Suppressor macrophage treated with lipopolysaccharide for 4 hours (primary cell): ENCODE measurements at regions not wholly inside any gene's neighbourhood (a gene's known extent, or its start where the extent isn't known, plus 50 kb on each side); places are given as distances from the start of the nearest gene placed in this dataset.
"Not testable (repeated sequence)": the region's sequence is repeated elsewhere in the genome, so short reads cannot be mapped to it uniquely, and the experiment has no call there.

Source experiments
- DNase-seq: peaks from one replicate; pipeline ENCODE4 v3.0.0-alpha.2; 2020

DNA sequence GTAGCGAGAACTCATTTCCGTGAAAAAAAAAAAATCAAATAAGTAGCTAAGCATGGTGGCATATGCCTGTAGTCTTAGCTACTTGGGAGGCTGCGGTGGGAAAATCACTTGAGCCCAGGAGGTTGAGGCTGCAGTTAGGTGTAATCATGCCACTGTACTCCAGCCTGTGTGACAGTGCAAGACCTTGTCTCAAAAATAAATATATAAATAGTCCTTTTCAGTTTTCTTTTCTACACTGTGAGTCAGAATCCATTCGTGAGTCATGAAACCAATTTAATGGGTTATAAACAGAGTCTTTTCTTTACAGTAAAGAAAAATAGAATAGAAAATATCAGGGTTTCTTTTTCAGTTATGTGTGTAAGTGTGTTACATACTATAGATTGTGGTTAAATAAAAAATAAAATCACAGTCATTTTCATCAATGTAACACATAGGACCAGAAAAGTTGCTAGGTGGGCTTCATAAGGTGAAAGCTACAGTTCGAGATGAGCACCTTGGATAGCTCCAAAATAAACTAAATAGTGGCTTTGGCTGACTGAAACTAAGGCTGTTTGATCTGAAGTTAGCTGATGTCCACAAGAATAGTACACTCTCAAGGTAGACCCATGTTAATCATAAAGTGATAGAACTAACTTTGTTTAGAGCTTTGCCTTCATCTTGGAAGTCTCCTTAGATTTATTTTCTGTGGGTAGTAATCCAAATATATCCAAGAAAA is 781.1 kb downstream of the GATA3 start:
- DNase-seq: no peak

DNA sequence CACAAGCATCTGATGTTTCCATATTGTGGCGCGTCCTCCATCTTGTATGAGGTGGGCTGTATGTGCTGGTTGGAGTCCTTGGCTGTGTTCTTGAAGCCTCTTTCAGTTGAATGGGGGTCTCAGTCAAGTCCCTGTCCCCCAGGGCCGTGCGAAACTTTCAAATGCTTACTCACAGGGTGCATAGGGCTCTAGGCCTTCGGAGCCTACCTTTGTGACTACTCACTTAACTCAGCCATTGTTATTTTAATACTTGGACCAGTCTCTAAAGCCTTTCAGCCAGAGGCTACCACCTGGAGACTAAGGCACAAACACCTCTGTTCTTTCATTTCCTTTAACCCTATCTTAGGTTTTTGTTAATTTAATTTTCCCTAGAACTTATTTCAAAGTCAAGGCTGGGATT is 785.9 kb downstream of the GATA3 start:
- DNase-seq: no peak

DNA sequence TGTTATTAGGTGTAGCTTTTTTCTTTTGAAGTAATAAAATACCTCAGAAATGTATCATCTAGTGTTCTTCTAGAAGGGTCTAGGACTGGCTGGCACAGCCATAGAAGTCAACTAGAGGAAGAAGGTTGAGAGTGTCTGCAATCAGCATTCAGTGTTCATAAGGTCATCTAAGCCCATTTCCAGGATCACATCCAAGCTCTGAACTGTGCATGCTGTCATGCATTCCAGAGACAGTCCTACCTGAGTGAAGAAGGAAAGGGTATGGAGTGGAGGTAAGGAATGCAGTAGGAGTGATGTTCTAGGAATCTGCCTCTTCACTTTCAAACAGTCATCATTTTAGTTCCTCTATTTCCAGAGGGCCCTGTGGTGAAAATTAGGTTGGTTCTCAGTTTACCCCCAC is 789.7 kb downstream of the GATA3 start:
- no peak for DNase-seq

DNA sequence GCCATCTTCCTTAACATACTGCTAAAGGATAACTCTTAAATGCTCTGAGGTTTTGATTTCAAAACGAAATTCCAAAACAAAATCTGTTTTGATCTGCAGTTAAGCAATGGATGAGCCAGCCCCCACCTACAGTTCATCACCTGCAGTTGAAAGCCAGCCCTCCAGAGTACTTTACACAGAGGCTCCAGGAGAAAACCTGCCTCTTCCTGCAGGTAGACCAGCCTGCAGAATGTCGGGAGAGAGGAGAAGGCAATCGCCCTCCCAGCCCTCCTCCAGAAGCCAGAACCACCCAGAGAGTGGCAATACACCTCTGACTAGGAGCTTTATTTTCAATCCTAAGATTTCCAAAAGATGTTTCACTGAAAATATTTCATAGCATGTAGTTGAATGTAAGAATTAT is 798.1 kb downstream of the GATA3 start:
- no peak for DNase-seq

DNA sequence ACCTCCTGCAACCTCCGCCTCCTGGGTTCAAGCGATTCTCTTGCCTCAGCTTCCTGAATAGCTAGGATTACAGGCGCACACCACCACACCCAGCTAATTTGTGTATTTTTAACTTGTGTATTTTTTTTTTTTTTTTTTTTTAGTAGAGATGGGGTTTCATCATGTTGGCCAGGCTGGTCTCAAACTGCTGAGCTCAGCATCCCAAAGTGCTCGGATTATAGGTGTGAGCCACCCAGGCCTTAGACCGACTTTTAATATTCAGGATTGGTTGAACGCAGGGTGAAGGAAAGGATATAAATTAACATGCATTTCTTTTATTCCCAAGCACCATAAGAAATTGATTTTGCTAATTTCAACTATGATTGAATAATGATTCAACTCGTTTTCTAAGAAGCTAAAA is 798.6 kb downstream of the GATA3 start:
- no peak for DNase-seq

DNA sequence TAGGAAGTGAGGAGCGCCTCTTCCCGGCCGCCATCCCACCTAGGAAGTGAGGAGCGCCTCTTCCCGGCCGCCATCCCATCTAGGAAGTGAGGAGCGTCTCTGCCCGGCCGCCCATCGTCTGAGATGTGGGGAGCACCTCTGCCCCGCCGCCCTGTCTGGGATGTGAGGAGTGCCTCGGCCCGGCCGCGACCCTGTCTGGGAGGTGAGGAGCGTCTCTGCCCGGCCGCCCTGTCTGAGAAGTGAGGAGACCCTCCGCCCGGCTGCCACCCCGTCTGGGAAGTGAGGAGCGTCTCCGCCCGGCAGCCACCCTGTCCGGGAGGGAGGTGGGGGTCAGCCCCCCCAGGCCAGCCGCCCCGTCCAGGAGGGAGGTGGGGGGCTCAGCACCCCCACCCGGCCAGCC is 814.4 kb downstream of the GATA3 start:
- not testable (repeated sequence) for DNase-seq

DNA sequence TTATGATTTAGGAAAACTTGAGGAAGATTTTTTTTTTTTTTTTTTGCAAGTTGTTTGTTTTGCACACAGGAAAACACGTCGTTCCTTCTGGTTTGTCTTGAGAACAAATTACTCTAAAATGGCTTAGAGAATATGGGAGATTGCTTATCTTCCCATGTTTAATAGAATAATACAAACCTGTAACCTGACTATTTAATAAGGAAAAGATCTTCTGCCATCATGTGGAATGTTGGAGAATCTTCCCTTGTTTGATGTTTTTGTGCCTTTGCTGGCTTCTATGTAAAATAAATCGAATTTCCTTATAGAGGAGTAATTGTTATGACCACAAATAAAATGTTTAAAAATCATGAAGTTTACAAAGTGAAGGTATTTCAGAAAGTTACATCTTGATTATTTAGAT is 818.8 kb downstream of the GATA3 start:
- DNase-seq: no peak

DNA sequence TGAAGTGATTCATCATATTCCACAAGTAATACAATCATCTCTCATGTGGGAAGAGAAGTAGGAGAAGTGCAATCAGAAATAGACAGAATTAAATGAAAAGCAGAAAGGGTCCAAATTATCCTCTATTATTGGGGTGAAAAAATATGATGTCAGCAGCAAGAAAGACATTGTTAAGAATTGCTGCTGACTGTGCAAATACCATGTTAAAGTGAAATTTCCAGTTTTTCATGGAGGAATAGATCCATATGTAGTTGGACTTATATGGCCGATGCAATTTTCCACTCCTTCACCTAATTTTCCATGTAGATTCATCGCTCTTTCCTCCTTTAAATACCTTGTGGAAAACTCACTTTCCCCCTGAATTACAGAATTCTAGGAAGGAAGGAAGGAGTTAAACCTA is 819.8 kb downstream of the GATA3 start:
- no peak for DNase-seq

DNA sequence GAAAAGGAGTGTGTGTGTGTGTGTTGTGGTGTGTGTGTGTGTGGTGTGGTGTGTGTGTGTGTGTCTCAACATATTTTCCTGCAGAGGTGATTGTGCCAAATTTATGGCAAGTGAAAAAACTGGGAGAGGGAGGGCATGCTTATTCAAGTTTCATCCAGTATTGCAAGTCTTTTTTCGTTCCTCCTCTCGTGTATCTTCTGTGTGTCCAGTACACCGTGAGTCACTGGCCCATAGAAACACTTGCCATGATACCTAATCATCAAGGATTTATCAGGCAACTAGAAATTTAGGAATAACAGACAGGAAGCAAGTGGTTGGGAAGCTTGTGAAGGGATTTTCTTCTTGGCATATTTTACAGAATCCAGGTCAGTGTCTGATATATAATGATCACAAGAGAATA is 820.5 kb downstream of the GATA3 start:
- no peak for DNase-seq

DNA sequence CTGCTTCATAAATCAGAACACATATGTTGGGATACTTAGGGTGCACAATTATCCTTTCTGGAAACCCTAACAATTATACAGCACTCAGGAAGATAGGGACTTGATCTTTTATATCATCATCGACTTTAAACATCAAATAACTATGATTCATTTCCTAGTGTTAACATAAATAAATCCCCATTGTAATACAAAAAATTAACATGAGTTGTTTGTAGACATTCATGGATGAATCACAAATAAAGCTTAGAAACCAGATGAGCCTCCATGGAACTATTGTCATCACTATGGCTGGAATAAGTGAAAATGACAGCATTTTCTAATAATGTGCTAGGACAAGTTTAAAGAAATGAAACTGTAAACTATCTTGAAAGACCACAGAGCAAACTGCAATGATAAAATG is 821.7 kb downstream of the GATA3 start:
- DNase-seq: no peak

DNA sequence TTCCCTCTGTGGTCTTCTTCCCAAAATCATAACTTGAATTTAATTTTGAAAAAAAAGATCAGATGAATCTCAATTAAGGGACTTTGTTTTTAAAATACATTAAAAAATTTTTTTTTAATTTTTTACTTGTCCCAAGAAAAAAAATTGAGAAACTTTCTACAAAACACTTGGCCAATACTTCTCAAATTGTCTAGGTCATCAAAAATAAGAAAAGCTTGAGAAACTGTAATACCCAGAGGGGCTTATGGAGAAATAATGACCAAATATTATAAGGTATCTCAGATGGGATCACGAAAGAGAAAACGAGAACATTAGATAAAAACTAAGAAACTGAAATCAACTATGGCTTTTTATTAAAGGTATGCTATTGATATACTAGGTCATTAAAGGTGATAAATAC is 835.0 kb downstream of the GATA3 start:
- no peak for DNase-seq

DNA sequence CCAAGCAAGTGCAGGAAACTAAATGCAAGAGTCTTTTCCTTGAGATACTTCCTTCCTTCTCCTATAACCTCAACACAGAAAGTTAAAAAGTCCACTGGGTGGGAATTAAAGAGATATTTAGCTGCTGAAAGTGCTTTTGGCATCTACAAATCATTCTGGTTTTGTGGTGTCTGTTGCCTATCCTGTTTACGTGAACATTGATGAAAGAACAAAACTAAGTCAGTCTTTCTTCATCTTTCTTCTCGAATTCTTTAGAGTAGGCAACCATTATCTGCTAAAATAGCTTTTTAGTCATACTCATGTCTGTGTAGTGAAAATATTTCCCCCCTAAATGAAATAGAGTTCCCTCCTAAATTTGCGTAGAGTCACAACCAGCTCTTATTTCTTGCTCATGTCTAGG is 838.6 kb downstream of the GATA3 start:
- DNase-seq: no peak

DNA sequence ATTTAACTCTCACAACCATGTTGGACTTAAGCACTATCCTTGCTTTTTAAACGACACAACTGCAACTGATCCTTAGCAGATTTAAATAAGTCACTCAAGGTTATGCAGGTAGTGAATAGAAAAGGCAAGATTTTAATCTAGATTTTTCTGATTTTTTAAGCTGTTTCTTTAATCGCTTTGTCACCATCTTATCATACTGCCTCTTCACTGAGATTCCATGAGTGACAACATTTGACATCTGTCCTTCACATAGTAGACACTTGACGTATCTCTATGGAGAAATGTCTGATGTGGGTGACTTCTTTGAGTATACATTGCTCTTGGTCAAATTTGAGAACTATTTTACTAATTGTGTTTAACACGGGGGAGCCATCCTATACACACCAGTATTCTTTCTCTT is 839.7 kb downstream of the GATA3 start:
- DNase-seq: no peak

DNA sequence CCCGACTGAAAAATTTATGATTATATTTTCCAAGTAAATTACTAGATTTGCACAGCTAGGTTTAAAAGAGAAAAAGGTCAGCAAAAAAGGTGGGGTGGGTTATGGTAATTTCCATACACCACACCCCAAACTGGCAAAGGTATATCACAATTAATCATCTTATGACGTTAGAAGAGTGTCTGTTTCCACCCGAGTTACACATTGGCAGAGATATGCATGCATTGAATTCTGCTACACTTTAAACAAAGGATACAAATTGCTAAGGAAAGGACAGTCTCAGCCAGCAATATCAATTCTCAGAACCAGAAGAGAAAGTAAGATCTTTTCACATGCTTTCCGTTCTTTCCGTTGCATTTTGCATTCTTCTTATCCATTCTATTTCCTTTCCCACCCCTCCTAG is 843.3 kb downstream of the GATA3 start:
- DNase-seq: no peak

DNA sequence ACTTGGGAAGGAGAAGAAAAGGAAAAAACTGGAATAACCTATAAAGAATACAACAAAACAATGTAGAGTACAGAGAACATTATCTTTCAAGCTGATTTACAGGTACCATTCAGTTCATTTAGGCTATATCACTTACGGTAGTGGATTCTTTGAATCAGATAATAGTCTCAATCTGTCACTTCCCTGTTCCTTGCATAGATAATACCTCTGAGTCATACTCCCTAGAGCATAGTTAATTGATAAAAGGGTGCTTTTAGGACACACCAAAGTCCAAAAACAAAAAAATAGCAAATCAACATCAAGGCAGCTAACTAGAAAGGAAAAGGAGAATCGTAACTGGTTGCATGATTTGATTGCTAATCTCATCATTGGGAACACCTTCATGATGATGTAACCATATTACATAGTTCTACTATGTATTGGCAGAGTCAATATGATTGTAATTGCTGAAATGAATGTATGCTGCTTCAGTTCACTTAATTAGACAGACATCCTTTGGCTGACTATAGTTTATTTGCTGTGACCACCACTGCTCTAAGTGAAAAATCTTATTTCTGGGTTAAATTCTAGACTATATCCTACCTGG is 844.4 kb downstream of the GATA3 start:
- no peak for DNase-seq

DNA sequence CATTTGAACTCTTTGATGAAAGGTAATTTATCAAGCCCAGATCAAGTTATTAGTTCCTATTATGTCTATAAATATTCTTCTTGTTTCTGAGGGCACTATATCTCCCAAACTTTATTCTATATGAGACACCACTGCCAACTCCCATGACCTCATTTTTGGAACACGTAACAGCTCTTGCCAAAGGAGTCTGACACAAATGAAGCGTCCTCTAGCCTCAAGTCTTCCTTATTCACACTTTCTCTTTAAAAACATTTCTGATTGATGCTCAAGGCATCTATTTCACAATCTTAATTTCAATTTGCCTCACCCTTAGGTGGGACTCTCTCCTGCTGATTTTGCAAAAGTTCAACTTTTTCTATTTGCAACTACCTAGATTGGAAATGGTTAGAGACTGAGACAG is 848.4 kb downstream of the GATA3 start:
- no peak for DNase-seq

DNA sequence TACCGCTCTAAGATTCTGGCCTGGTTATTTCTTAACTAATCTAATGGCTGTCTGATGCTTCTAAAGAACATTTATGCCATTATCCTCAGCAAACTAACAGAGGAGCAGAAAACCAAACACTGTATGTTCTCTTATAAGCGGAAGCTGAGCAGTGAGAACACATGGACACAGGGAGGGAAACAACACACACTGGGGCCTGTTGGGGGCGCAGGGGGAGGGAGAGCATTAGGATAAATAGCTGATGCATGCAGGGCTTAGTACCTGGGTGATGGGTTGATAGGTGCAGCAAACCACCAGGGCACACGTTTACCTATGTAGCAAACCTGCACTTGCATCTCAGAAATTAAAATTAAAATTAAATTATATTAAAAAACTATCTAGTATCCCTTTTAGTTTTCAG is 853.5 kb downstream of the GATA3 start:
- no peak for DNase-seq

DNA sequence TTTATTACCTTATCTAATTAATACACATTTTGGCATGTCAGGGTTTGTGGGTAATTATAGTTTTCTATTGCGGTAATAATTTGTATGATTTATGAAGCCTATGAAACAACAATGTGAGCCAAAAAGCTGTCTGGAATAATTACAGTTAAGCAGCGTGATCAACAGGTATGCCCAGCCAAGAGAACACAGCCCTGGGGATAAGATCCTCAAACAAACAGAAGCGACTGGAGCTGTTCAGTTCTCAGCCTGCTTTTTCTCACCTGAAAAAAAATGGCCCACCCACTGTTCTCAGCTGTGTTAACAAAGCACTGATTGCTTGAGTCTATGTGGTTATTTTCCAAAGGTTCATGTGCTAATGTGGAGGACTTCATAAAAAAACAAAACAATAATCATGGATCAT is 855.8 kb downstream of the GATA3 start:
- DNase-seq: no peak

DNA sequence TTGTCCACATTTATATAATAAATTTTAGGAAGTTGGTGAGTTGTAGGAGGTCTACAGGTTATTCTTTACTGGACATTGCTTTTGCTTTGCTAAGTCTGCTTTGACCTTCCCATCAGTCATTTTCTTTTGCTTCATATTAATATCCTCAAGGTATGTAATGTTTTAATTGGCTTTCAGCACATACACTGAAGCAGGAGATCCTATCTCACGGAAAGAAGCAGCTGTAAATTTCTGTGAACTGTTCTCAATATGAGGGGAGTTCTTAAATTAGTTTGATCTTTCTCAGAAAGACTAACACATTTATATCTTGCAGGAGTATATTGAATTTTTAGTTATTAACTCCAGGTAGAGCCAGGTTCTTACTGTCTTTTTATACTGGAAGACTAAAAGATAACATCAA is 856.5 kb downstream of the GATA3 start:
- no peak for DNase-seq

DNA sequence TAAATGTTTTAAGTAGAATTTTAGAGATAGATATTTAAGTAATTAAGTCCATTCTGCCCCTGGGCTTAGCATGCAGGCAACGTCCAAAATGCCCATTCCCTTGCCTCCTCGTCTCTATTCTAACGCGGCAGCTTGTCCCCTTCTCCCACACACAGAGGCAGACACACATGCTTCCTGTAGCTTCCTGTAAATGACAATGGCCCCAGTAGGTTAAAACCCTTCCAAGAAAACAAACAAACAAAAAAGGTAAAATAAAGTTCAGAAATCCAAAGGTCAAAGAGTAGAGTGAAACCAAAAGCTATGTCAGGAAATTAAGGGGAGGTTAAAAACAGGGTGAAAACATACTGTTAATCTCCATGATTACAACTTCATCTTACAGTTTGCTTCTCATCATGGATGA is 857.6 kb downstream of the GATA3 start:
- DNase-seq: no peak

DNA sequence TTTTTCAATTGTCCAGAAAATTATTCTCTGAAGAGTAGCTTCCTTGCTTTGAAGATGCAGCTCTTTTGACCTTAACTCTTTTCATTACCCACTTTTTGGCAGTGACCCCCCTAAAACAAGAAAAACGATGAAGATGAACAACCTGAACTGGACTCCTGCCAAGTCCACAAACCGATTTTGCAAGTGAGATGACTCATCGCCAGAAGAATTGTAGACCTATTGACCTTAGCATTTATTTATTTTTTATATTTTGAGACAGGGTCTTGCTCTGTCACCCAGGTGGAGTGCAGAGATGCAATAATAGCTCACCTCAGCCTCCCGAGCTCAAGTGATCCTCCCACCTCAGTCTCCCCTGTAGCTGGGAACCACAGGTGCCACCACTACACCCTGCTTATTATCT is 859.2 kb downstream of the GATA3 start:
- DNase-seq: no peak

DNA sequence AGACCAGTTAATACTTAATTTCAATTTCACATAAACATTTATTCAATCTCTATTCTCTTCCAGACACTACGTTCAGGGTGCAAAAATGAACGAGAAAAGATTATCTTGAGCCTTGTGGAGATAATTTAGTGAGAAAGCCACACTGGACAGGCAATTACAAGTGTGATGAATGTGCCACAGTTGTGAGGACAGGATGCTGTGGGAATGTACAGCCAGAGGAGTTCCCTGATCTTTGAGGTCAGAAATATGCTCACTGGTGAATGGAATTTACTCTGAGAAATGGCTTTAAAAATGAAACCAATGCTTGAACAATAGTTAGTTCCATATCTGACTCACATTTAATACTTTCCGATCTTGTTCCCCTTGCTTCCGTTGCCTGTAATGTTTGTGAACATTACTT is 864.8 kb downstream of the GATA3 start:
- no peak for DNase-seq

DNA sequence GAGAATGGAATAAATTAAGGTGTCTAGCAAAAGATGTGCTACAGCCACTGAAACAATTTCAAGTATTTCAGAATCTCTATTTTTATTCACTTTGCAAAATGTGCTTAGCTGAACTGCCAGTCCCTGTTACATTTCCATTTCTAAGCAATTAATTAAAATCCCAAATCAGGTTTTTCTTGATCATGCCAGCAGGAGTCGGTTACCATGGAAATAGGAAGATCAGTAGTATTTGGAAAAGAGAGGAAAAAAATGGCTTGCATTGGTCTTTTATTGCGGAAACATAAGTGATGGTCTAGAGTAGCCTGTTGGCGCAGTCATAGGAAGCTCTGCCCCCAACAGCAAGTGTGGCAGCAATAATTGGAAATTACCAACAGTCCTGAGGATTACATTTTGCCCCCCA is 867.1 kb downstream of the GATA3 start:
- DNase-seq: no peak

DNA sequence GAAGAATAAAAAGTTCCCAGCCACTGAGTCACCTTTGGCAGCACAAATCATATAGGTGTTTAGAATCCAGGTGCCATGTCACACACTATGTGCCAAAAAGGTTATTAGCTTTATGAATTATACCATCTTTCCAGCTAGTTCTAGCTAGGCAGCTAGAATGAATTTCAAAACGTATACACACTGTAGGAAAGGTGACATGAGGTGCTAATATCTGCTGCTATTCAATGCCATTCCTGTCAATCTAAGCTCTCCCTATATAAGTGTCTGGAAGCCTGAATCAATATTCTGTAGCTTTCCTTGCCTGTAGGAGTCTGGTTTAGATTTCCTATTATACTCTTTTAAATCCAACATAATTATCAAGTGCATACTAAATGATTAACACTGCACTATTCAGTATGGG is 868.6 kb downstream of the GATA3 start:
- no peak for DNase-seq

DNA sequence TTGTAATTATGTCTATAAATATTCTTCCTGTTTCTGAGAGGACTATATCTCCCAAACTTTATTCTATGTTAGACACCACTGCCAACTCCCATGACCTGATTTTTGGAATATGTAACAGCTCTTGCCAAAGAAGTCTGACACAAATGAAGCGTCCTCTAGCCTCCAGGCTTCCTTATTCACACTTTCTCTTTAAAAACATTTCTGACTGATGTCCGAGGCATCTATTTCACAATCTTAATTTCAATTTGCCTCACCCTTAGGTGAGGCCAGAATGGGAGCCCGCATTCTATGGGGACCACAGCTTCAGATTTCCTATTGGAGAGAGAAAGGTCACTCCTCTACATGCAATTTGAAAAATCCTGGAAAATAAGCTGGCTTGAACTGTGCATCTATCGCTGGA is 873.2 kb downstream of the GATA3 start:
- no peak for DNase-seq
